GM21423 (cell line): ENCODE measurements at regions not wholly inside any gene's neighbourhood (a gene's known extent, or its start where the extent isn't known, plus 50 kb on each side); places are given as distances from the start of the nearest gene placed in this dataset.
"Not testable (repeated sequence)": the region's sequence is repeated elsewhere in the genome, so short reads cannot be mapped to it uniquely, and the experiment has no call there.

Experiments used
- ATAC-seq: cut with Tn5 transposase; IDR thresholded peaks from one replicate; pipeline ENCODE4 v1.9.1; 2021; ENCODE audit warnings: mild to moderate bottlenecking, moderate library complexity; ENCODE audit not compliant: unreplicated experiment

DNA sequence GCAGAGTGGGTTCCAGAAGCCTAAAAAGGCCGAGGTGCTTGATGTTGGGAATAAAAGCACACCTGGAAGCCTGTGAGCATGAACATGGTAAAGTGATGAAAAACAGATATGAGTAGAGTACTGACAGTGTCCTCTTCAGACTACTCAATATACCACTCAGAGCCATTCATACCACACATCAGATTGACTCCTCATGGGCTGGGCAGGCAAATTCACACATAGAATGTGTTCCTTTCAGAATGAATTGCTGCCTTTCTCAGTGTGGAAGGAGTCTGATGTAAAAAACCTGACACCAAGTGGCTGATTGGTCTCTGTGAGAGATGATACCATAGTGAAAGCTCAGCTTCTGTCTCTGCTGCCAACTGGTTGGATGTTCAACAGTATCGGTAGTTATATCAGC, 442.7 kb downstream of the RAPGEF2 start:
- ATAC-seq = no peak

DNA sequence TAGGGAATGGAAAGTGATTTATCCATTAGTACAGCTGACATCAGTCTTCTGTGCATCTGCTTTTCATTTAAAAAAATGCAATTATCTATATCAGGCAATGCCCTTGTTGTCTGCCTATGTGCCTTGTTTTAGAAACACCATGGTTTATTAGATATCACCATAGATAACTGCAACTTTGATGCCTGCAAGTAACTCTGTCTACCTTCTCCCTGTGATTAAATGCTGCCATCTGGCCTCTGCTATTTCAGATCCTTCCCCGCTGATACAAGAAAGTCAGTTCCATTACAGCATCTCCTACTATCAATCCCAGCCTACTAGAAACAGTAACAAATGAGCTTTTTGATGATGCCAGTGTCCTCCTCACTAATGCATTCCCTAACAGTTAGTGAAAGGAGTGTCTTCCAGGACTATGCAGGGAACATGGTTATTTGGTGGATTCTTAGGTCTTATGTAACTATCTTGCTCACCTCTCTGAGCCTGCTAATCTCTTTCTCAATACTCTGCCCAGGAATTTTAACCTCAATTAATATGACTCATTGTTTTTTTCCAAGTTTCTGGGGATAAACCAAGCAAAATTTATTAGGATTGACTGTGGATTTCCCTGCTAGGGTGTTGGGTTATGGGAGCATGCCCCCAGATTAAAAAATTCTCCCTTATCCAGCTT, 444.9 kb downstream of the RAPGEF2 start:
- no peak for ATAC-seq

DNA sequence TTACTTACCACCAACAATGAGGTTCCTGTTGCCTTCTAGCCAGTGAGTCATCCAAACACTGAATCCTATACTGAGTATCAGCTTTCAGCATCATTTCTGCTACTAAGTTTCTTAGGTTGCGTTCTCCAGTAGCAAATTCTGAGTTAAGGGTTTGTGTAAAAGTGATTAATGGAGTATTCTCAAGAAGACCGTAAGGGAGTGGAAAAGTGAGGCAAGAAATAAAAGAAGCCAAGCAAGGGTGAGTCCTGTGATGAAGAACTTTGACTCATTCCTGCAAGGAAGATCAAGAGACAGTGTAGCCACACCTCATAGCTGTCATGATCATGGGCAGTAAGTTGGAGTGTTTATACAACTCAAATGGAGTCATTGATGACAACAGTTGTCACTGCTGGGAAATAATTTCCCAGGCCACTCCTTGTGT, 446.2 kb downstream of the RAPGEF2 start:
- ATAC-seq = no peak

DNA sequence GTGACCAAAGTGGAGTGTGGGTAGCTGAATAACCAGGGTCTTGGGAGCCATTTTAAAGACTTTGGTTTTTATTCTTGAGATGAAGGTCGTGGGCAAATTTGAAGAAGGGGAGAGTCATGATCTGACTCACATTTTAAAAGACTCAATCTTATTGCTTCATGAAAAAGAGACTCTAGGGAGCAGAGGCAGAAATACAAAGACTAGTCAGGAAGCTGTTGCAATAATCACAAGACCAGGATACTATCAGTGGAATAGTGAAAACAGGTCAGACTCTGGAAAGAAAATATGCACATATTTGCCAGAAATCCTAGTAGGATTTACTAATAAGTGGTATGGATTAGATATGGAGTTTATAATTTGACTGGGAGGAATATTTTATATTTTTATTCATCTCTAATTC, 448.4 kb downstream of the RAPGEF2 start:
- no peak for ATAC-seq

DNA sequence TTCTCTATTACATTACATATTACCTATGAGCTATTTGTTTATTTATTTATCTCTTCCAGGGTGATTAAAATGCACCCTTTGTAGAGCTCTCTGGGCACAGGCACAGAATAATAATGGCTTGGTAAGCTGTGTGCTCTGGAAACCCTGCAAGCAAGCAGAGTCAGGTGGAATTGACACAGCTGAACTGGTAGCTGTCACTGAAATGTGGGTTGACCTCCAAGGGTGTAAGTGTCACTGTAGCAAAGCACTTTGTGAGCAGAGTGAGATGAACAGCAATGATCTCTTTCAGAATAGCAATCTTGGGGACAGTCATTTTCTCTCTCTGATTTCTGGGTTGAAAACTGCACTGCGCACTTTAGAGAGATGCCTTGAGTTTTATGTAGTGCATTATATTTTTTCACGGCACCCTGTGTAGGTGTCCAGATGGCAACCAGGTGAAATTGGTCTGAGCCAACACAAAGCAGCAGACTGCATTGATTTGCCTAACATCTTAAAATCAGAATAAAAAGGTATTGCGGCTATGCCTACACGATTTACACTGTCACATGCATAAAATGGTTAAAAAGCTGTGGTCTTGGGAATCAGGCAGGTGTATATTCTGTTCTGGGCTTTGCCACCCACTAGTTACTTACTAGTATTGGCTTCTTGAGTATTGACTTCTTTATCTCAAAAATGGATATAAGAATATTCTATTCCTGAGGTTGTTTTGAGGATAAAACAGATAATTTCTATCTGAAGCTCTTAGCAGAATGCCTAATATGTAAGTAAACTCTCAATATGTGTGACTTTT, 450.3 kb downstream of the RAPGEF2 start:
- ATAC-seq = no peak

DNA sequence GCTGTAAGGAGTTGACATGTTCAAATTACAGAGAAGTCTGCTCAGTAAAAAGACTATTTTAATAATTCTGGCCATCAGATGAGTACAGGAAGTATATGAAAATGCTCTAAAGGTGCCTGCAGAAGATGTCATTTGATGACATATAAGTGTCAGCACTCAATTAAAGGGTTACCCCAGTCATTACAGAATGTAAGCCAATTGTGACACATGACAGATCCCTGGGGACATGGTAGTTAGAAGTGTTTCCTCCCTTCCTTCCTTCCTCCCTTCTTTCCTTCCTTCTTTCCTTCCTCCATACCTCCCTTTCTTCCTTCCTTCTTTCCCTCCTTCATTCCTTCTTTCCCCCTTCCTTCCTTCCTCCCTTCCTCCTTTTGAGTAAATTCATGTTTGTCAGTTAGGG, 453.0 kb downstream of the RAPGEF2 start:
- no peak for ATAC-seq

DNA sequence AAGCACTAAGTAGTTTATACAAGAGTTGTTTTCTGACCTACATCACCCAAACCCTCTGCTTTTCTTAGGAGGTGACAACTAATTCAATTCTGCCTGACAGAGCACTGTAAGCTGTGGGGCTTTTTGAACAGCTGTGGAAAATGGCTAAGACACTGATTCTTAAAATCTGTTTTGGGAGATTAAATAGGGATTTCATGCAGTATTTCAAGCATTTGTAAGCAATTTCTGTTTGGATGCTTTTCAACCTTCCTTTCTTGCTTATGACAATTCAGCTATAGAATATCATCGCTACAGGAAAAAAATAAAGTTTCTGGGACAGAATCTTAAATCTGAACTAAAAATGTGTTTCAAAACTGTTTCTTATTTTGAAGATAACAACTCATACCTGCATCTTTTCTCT, 459.5 kb downstream of the RAPGEF2 start:
- ATAC-seq = no peak

DNA sequence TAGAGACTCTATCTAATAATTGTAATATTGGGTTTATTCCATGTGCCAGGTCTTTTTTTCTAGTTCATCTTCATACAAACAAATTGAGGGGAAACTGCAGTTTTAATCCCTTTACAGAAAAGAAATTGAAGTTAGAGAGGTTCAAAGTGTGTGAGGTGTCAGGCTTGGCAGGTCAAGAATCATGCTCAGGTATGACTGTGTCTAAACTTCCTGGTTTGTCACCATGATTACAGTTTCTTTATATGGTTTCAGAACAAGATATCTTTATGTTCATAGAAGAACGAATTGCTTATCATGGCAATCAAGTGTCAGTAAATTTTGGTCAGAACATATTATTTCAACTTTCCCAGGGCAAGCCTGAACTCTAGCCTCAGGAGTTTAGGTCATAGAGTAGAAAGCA, 460.4 kb downstream of the RAPGEF2 start:
- ATAC-seq = no peak

DNA sequence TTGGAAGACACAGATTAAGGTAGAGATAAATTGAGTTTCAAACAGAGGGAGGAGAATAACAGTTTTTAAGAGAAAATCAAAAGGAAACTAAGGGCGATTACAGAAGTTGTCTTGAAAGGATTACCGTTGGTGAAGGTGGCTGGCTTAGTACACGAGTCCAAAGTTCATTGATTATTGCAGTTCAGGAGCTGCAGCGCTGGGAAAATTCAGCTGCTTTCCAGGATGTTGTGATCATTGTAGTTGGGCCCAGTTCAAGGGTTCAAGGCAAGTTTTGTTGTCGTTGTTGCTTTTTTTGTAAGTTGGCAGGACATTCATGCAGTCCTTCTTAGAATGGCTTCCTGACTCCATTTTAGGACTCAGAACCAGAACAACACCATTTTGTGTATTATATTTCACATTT, 461.7 kb downstream of the RAPGEF2 start:
- no peak for ATAC-seq

DNA sequence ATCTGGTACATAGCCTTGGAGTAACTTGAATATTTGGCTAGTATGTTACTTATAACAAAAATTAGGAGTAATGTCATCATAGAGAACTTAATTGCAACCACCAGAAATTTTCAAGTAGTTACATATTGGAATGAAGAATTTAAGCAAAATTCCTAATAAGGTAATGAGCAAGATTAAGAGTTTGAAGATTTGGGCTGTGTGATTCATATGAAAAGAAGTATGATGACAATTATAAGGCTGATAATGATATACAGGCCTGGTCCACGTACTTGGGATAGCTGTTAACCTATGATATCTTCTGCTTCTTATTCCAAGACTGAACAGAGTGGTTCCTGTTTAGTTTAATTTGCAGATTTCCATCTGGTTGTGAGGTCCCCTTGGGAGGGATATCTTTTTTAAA, 463.9 kb downstream of the RAPGEF2 start:
- ATAC-seq = no peak

DNA sequence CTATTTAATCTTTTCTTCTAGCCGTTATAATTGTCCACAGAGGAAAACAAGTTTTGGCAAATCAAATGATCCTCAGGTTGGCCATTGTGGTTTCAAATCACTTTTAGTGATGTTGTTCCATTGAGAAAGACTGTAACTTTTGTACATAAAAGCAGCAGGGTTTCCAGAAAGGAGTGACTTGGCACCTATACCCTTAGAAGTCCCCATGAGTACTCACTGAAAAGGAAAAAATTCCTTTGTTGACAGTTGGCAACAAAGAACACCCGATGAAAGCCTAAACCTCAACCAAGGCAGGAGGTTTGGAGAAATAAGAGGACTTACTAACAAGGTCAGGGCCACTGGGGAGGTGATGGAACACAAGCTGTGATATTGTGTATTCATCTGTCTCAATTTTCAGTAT, 474.4 kb downstream of the RAPGEF2 start:
- ATAC-seq = no peak

DNA sequence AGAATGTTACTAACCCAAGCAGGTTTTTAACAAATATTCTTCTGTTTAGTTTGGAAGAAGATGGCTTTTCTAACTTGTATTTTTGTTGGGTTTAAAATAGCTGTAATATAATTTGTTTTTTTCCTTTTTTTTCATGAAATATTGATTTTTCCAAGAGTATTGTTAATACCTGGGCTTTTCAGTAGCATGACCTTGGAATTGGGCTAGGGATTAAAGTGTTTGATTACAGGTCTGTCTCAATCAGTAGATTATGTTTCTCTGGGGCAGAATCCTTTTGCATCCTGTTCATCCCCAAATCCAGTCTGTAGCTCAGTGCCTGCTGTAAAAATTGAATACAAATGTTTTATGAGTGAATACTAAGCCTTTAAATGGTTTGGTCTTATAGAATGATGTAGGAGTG, 479.8 kb downstream of the RAPGEF2 start:
- no peak for ATAC-seq

DNA sequence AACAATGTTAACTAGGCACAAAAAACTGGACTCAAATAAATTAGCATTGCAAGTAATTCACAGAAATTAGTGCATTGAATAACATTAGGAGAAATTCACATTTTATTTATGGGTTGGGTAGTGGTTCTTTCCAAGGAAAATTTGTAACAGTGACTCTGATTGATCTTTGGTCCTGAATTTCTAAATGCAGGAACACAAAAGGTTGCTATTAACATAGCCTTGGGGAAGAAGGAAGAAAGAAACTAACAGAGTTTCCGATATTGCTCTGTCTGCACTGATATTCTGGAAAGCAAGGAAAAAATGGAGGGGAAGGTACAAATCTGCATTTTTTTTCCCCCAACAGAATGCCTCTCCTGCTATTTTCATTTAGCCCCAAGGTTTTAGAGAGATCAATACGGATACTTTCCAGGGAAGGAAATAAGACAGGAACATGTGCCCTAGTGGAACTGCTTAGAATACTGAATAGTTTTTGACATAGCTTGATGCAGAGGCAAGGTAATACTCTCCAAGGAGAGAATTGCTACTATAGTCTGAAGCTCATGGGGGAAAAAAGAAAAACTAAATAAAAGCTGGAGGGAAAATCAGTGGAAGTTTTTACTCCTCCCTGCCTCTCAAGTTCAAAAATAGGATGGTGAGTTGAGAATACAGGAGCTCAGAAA, 490.1 kb downstream of the RAPGEF2 start:
- ATAC-seq = no peak

DNA sequence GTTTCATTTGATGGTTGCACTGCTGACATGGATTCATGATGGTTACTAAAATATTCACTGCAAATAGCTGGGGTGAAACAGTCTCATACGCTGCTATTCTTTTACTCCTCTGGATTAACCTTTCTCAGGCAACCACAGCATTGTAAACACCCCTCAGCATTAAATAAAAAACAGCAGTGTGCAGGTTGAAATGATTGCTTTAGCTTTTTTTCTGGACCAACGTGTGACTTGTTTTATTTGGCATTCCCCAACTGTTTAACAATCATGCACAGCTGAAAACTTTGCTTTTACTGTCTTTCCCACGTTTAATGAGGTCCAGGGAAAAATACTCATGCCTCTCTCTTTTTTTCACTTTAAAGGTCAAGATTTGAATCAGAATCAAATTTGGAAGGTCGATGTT, 490.8 kb downstream of the RAPGEF2 start:
- no peak for ATAC-seq

DNA sequence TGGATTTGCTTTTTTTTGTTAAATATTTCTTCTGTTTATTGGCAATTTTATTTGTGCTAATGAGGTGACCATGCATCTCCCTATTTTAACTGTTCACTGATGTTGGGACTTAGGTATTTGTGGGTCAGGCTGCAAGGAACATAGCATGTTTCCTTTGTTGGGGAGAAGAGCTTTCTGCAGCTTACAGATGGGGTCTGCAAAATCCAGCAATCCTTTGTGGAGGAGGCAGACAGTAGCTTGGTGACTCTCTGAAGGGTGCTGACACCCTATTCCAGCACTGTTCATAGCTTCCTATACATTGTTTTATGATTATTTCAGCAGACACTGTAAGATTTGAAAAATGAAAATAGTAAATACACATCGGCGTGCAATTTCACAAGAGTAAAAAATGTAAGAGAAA, 491.7 kb downstream of the RAPGEF2 start:
- no peak for ATAC-seq

DNA sequence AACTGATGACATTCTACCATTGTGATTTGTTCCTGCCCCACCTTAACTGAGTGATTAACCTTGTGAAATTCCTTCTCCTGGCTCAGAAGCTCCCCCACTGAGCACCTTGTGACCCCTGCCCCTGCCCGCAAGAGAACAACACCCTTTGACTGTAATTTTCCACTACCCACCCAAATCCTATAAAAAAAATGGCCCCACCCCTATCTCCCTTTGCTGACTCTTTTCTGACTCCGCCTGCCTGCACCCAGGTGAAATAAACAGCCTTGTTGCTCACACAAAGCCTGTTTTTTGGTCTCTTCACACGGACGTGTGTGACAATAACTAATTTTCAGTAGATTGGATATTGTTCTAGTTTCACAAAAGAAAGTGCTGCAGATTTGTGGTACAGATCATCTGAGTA, 492.2 kb downstream of the RAPGEF2 start:
- ATAC-seq = not testable (repeated sequence)

DNA sequence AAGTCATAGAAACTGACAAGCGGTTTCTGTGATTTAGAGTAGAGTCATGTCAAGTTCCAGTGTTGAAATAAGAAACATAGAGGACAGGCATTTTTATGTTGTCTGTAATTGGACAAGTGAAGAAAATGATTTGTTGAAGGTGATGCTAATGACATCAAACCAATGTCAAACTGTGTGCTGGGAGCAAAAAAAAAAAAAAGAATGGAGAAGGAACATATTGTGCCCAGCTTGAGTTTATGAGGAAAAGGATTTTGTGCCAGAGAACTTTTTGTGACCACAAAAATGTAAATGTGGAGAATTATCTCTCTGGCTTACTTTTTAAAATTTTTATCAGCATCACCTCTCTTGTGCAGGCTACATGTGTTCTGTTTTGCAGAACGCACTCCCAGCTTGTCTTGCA, 495.7 kb downstream of the RAPGEF2 start:
- no peak for ATAC-seq

DNA sequence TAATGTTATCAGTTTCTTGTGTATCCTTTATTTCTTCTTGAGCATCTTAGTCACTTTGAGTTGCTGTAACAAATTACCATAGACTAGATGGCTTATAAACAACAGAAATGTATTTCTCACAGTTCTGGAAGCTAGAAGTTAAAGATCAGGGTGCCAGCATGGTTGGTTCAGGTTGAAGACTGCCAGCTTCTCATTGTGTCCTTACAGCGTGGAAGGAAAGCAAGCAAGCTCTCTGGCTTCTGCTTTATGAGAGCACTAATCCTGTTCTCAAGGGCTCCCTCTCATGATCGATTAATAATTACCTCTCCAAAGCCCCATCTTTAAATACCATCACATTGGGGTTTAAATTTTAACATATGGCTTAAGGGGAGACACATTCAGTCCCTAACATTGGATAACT, 497.2 kb downstream of the RAPGEF2 start:
- ATAC-seq = no peak

DNA sequence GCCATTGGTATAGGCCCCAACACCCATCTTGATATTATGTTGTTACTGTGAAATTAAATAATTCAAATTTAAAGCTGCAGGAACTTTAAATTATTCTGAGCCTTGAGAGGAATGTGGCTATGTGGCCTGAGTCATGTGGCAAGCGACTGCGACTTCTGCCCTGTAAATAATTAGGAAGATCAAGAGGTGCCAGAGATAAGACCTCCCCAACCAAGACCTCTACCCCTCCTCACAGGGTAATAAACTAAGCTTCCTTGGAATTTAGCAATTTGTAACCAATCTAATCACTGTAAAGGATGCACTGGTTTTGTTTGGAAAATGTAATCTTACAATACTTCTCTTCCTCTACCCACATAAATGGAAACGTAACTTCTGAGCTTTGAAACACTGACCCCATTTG, 501.9 kb downstream of the RAPGEF2 start:
- no peak for ATAC-seq

DNA sequence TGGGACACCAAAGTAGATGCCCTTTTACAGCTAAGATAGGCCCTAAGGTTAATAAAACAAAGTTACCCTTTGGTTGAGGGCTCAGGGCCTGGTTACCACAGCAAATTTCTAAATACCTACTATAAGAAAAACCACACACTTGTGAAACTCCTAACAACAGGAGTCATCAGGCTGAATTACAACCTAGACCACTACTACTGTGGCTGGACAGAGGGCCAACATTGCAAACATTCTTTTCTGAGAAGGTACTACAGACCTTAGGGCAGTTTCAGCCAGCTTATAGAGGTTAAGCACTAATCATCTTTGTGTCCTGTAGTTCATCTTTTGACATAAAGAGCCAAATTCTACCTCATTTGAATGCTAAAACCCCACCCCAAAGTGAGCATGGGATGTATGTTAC, 504.0 kb downstream of the RAPGEF2 start:
- ATAC-seq = no peak

DNA sequence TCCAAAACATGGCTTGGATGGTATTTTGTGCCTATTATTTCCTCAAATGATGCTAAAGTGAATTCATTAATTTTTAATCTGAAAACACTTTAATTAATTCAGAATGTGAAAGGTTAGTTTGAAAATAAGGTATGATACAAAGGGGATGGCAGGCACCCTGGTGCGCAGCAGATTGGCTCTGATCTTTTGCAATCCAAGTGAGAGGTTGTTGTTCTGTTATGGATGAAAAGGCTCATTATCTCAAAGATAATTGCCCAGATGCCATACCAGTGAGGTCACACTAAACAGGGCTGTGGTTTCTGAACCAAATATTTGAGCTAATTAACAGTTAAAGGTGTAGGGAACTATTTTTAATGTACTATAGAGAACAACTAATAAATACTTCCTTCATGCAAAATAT, 504.9 kb downstream of the RAPGEF2 start:
- no peak for ATAC-seq

DNA sequence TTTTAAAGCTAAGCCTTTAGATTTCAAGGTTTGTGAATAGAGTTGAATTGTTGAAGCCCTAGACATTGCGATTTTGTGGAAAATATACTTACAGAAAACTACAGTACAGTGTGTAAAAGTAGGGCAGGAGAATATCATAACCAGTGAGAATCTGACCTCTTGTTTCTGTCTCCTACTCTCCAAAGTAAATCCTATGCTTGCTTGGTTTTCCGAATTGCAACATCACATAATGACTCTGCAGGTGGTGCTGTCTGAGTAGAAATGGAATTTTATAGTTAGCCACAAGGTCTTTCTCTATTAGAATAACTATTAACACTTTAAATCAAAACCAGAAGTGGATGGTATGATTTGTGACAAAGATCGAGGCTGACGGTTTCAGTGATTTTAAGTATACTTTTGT, 505.6 kb downstream of the RAPGEF2 start:
- no peak for ATAC-seq
